ENCODE measurements at regions not wholly inside any gene's neighbourhood (a gene's known extent, or its start where the extent isn't known, plus 50 kb on each side); places are given as distances from the start of the nearest gene placed in this dataset.
"Not testable (repeated sequence)": the region's sequence is repeated elsewhere in the genome, so short reads cannot be mapped to it uniquely, and the experiment has no call there.

DNA sequence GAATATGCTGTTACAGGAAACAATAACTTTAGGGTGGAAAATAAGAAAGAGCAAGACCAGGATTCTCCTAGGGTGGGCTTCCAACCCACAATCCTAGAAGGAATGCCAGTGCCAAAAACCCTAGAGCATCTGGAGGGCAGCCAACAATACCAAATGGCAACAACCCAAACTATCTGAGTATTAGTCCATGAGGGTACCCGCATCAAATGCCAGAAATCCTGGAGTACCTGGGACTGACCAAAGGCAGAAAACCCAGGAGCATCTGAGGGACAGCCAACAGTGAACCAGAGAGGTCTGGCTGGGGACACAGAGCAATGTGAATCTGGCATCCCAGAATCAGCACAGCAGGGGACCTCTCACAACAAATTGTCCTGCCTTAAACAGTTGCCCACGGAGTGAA lies 126.3 kb downstream of the SCG2 start:
- no peaks in the 10 kb centered on the region for H4K20me1 ChIP-seq (ENCODE audit: insufficient read depth, low read depth, low read length)
- no peaks in the 10 kb centered on the region for H3K9me2 ChIP-seq (replicated peaks; ENCODE audit: insufficient read depth, low read length)
- no peaks in the 10 kb centered on the region for H3K9me3 ChIP-seq (ENCODE audit: low read length)
- H3K79me2 ChIP-seq (ENCODE audit: low read length): no peaks in the 10 kb centered on the region
- H3K4me2 ChIP-seq (ENCODE audit: low read depth, low read length, poor library complexity, severe bottlenecking): no peak overlapping the region
- no peaks in the 10 kb centered on the region for H3K27me3 ChIP-seq (ENCODE audit: low read length)
- H2AFZ ChIP-seq (ENCODE audit: low read length): no peak overlapping the region
- H3K27ac ChIP-seq (ENCODE audit: low read length): no peak overlapping the region
- H3K36me3 ChIP-seq (ENCODE audit: insufficient read depth, low read length): no peaks in the 10 kb centered on the region
- no peak overlapping the region for H3K4me3 ChIP-seq (ENCODE audit: low read length)
- no peak overlapping the region for H3K9ac ChIP-seq (ENCODE audit: low read length)
- H3K4me1 ChIP-seq (ENCODE audit: low read length): no peaks in the 10 kb centered on the region
- DNase-seq: no peak

DNA sequence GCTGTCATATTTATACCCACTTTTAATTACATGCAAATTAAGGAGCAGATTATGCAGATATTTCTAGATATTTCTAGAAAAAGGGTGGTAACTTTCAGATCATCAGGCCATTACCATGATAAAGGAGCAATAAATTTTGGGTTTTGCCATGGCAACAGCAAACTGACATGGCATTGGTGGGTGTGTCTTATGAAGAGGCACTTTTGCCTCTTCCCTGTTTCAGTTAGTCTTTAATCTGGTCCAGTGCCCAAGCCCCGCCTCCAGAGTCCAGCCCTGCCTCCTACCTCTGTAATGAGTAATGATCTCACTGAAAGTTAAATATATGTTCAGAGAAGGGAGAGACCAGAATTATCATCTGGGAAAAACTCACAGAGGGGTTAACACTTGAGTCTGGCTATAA lies 124.8 kb downstream of the SCG2 start:
- no peak overlapping the region for H3K9ac ChIP-seq (ENCODE audit: low read length)
- no peaks in the 10 kb centered on the region for H3K9me3 ChIP-seq (ENCODE audit: low read length)
- no peaks in the 10 kb centered on the region for H4K20me1 ChIP-seq (ENCODE audit: insufficient read depth, low read depth, low read length)
- no peaks in the 10 kb centered on the region for H3K4me1 ChIP-seq (ENCODE audit: low read length)
- no peak for DNase-seq
- H3K4me3 ChIP-seq (ENCODE audit: low read length): no peak overlapping the region
- H3K4me2 ChIP-seq (ENCODE audit: low read depth, low read length, poor library complexity, severe bottlenecking): no peak overlapping the region
- H3K79me2 ChIP-seq (ENCODE audit: low read length): no peaks in the 10 kb centered on the region
- H3K27me3 ChIP-seq (ENCODE audit: low read length): no peaks in the 10 kb centered on the region
- H3K36me3 ChIP-seq (ENCODE audit: insufficient read depth, low read length): no peaks in the 10 kb centered on the region
- H3K27ac ChIP-seq (ENCODE audit: low read length): no peak overlapping the region
- no peaks in the 10 kb centered on the region for H3K9me2 ChIP-seq (replicated peaks; ENCODE audit: insufficient read depth, low read length)
- no peak overlapping the region for H2AFZ ChIP-seq (ENCODE audit: low read length)

DNA sequence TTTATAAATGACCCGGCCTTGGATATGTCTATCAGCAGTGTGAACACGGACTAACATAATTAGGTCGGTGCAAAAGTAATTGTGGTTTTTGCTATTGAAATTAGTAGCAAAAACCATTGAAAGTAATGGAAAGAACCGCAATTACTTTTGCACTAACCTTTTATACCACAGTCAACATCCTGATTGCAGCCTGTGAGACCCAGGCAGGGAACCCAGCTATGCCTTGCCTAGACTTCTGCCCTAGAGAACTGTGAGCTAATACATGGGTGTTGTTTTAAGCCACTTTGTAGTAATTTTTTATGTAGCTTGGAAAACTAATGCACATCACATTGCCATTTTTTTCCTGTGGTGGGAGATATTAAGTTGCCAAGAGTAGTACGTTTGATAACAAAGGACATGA lies 120.7 kb downstream of the SCG2 start:
- Histone ChIP-seq H3K27me3 (ENCODE audit: low read length) (no peaks in the 10 kb centered on the region), H3K9me3 (ENCODE audit: low read length) (no peaks in the 10 kb centered on the region), H4K20me1 (ENCODE audit: insufficient read depth, low read depth, low read length) (no peaks in the 10 kb centered on the region), H3K4me3 (ENCODE audit: low read length) (no peak overlapping the region), H3K9me2 (replicated peaks; ENCODE audit: insufficient read depth, low read length) (no peaks in the 10 kb centered on the region), H3K79me2 (ENCODE audit: low read length) (no peaks in the 10 kb centered on the region), H3K36me3 (ENCODE audit: insufficient read depth, low read length) (no peaks in the 10 kb centered on the region), H3K4me2 (ENCODE audit: low read depth, low read length, poor library complexity, severe bottlenecking) (no peak overlapping the region), H2AFZ (ENCODE audit: low read length) (no peak overlapping the region), H3K9ac (ENCODE audit: low read length) (no peak overlapping the region), H3K4me1 (ENCODE audit: low read length) (no peaks in the 10 kb centered on the region), H3K27ac (ENCODE audit: low read length) (no peak overlapping the region)
- DNase-seq: no peak

DNA sequence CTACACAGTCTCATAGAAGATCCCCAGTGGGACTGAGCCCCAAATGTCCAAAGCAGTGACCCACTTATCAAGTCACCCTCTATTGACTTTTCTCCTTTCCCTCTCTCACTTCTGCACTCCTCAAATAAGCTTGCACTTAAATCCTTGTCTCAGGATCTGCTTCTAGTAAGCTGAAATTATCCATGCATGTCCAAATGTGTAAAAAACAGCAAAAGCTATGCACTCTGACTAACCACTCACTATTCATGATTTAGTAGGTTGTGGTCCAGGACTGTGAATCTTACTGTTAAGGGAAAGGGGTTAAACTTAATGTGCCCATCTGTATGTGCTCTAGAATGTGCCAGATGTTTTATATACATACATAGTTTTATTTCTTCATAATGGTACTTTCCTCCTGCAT lies 115.4 kb downstream of the SCG2 start:
- Histone ChIP-seq H3K4me1 (ENCODE audit: low read length) (no peaks in the 10 kb centered on the region), H3K79me2 (ENCODE audit: low read length) (no peaks in the 10 kb centered on the region), H3K27ac (ENCODE audit: low read length) (no peak overlapping the region), H2AFZ (ENCODE audit: low read length) (no peak overlapping the region), H3K4me2 (ENCODE audit: low read depth, low read length, poor library complexity, severe bottlenecking) (no peak overlapping the region), H3K9me3 (ENCODE audit: low read length) (no peaks in the 10 kb centered on the region), H3K36me3 (ENCODE audit: insufficient read depth, low read length) (no peaks in the 10 kb centered on the region), H3K27me3 (ENCODE audit: low read length) (no peaks in the 10 kb centered on the region), H3K4me3 (ENCODE audit: low read length) (no peak overlapping the region), H4K20me1 (ENCODE audit: insufficient read depth, low read depth, low read length) (no peaks in the 10 kb centered on the region), H3K9ac (ENCODE audit: low read length) (no peak overlapping the region), H3K9me2 (replicated peaks; ENCODE audit: insufficient read depth, low read length) (no peaks in the 10 kb centered on the region)
- no peak for DNase-seq

DNA sequence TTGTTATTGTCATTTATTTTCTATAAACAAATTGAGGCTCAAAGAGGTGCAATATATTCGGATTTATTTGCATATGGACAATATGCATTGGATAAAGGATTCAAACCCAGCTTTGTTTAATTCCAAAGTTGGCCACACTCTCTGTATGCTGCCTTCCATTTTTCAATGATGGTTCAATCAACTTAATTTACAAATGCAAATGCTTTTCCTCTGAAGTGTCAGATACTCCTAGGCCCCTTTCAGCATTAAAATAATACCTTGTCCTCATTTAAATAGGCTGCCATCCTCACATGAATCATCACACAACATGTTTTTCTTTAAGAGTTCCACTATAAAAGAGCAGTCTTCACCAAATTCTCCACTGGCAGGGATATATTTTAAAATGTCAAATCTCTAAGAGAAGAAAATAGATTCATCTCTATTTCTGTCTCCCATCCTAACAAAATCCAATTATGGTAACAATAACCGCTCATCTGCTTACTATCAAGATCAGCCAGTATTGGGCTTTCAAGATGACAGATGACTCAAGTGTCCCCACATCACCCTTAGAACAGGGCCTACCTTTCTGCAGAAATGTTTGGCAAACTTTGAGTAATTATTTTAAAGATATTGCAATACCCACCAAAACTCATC lies 114.8 kb downstream of the SCG2 start:
- Histone ChIP-seq H3K4me3 (ENCODE audit: low read length) (no peak overlapping the region), H4K20me1 (ENCODE audit: insufficient read depth, low read depth, low read length) (no peaks in the 10 kb centered on the region), H3K9me2 (replicated peaks; ENCODE audit: insufficient read depth, low read length) (no peaks in the 10 kb centered on the region), H3K4me1 (ENCODE audit: low read length) (no peaks in the 10 kb centered on the region), H3K4me2 (ENCODE audit: low read depth, low read length, poor library complexity, severe bottlenecking) (no peak overlapping the region), H3K9me3 (ENCODE audit: low read length) (no peaks in the 10 kb centered on the region), H3K79me2 (ENCODE audit: low read length) (no peaks in the 10 kb centered on the region), H3K27me3 (ENCODE audit: low read length) (no peaks in the 10 kb centered on the region), H3K36me3 (ENCODE audit: insufficient read depth, low read length) (no peaks in the 10 kb centered on the region), H2AFZ (ENCODE audit: low read length) (no peak overlapping the region), H3K9ac (ENCODE audit: low read length) (no peak overlapping the region), H3K27ac (ENCODE audit: low read length) (no peak overlapping the region)
- DNase-seq: no peak

DNA sequence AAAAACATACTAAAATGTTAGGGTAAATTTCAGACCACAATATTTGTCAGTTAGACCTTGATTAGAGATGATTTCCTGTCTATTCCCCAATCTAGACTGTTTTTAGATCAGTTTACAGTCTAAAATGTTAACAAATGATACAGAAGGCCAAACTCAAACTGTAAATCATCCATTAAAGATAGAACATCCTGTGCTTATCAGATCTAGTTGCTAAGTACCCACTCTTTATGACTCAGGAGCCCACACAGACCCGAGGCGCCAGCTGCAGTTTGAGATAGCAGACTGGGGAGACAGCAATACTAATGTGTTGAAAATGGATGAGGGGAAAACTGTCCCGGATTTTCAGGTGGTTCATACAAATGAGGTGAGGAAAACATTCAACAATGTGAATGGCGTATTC lies 113.3 kb downstream of the SCG2 start:
- Histone ChIP-seq H3K27me3 (ENCODE audit: low read length) (no peaks in the 10 kb centered on the region), H3K4me2 (ENCODE audit: low read depth, low read length, poor library complexity, severe bottlenecking) (no peak overlapping the region), H3K4me1 (ENCODE audit: low read length) (no peaks in the 10 kb centered on the region), H3K79me2 (ENCODE audit: low read length) (no peaks in the 10 kb centered on the region), H3K9me2 (replicated peaks; ENCODE audit: insufficient read depth, low read length) (no peaks in the 10 kb centered on the region), H3K9ac (ENCODE audit: low read length) (no peak overlapping the region), H2AFZ (ENCODE audit: low read length) (no peak overlapping the region), H3K27ac (ENCODE audit: low read length) (no peak overlapping the region), H4K20me1 (ENCODE audit: insufficient read depth, low read depth, low read length) (no peaks in the 10 kb centered on the region), H3K9me3 (ENCODE audit: low read length) (no peaks in the 10 kb centered on the region), H3K4me3 (ENCODE audit: low read length) (no peak overlapping the region), H3K36me3 (ENCODE audit: insufficient read depth, low read length) (no peaks in the 10 kb centered on the region)
- no peak for DNase-seq

DNA sequence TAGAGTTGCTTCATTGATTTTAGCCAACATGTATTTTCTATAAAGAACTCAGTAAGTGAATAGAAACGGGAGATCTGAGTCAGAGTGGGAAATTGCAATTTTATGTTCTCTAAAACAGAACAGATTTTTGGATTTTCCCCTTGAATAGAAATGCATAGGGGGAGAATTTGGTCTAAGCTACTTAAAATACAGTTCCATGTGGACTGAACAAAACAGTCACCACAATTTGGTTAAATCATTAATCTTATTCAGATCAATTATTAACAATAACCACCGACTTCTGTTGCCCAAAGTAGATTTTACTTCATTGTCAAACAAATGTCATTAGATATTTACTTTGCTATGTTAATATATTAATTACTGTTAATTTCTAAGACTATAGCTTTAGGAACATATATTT lies 107.7 kb downstream of the SCG2 start:
- no peaks in the 10 kb centered on the region for H3K9me3 ChIP-seq (ENCODE audit: low read length)
- no peak overlapping the region for H3K4me3 ChIP-seq (ENCODE audit: low read length)
- no peak overlapping the region for H3K4me2 ChIP-seq (ENCODE audit: low read depth, low read length, poor library complexity, severe bottlenecking)
- no peak for DNase-seq
- H4K20me1 ChIP-seq (ENCODE audit: insufficient read depth, low read depth, low read length): no peaks in the 10 kb centered on the region
- H3K79me2 ChIP-seq (ENCODE audit: low read length): no peaks in the 10 kb centered on the region
- H3K4me1 ChIP-seq (ENCODE audit: low read length): peaks cover 7% of the 10 kb centered on the region
- no peaks in the 10 kb centered on the region for H3K27me3 ChIP-seq (ENCODE audit: low read length)
- no peaks in the 10 kb centered on the region for H3K36me3 ChIP-seq (ENCODE audit: insufficient read depth, low read length)
- H3K27ac ChIP-seq (ENCODE audit: low read length): no peak overlapping the region
- no peak overlapping the region for H2AFZ ChIP-seq (ENCODE audit: low read length)
- H3K9ac ChIP-seq (ENCODE audit: low read length): no peak overlapping the region
- H3K9me2 ChIP-seq (replicated peaks; ENCODE audit: insufficient read depth, low read length): no peaks in the 10 kb centered on the region

DNA sequence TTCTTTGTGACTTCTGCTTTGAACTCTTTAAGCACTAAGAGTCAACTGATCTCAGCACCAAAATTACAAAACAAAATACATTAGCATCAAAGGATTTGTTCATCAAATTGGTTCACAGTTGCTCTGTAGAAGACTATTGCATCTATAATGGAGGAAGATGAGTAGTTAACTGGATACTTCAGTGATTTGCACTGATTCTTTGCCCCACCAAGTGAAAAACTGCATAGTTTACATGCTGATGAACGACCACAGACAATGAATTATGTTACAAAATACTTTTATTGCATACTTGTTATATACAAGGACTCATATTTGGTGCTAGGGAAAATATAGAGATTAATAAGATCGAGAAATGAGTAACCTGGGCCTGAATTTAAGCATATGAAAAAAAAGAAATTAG lies 107.2 kb downstream of the SCG2 start:
- H3K4me1 ChIP-seq (ENCODE audit: low read length): peaks cover 7% of the 10 kb centered on the region
- H3K9me2 ChIP-seq (replicated peaks; ENCODE audit: insufficient read depth, low read length): no peaks in the 10 kb centered on the region
- no peaks in the 10 kb centered on the region for H3K9me3 ChIP-seq (ENCODE audit: low read length)
- H3K4me2 ChIP-seq (ENCODE audit: low read depth, low read length, poor library complexity, severe bottlenecking): no peak overlapping the region
- H3K79me2 ChIP-seq (ENCODE audit: low read length): no peaks in the 10 kb centered on the region
- no peaks in the 10 kb centered on the region for H3K36me3 ChIP-seq (ENCODE audit: insufficient read depth, low read length)
- H3K4me3 ChIP-seq (ENCODE audit: low read length): no peak overlapping the region
- H2AFZ ChIP-seq (ENCODE audit: low read length): no peak overlapping the region
- H3K27ac ChIP-seq (ENCODE audit: low read length): no peak overlapping the region
- DNase-seq: no peak
- no peaks in the 10 kb centered on the region for H3K27me3 ChIP-seq (ENCODE audit: low read length)
- H4K20me1 ChIP-seq (ENCODE audit: insufficient read depth, low read depth, low read length): no peaks in the 10 kb centered on the region
- no peak overlapping the region for H3K9ac ChIP-seq (ENCODE audit: low read length)

DNA sequence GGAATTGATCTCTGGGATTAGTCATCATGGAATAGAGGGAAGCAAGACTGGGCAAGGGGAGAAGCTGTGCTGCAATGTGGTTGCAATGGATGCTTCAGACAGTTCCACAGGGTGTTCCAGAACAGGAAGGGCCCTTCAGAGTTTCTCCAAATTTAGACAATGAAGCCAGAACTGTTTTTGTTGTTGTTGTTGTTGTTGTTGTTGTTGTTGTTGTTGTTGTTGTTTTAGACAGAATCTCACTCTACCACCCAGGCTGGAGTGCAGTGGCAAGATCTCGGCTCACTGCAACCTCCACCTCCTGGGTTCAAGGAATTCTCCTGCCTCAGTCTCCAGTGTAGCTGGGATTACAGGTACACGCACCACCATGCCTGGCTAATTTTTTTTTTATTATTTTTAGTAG lies 105.3 kb downstream of the SCG2 start:
- not testable (repeated sequence) for H3K9ac ChIP-seq (ENCODE audit: low read length); H3K27ac ChIP-seq (ENCODE audit: low read length); H3K4me3 ChIP-seq (ENCODE audit: low read length); H3K9me3 ChIP-seq (ENCODE audit: low read length); H2AFZ ChIP-seq (ENCODE audit: low read length); H3K36me3 ChIP-seq (ENCODE audit: insufficient read depth, low read length); H3K4me1 ChIP-seq (ENCODE audit: low read length); H3K9me2 ChIP-seq (replicated peaks; ENCODE audit: insufficient read depth, low read length); H3K79me2 ChIP-seq (ENCODE audit: low read length); DNase-seq; H4K20me1 ChIP-seq (ENCODE audit: insufficient read depth, low read depth, low read length); H3K4me2 ChIP-seq (ENCODE audit: low read depth, low read length, poor library complexity, severe bottlenecking); H3K27me3 ChIP-seq (ENCODE audit: low read length)
